ENCODE measurements at regions not wholly inside any gene's neighbourhood (a gene's known extent, or its start where the extent isn't known, plus 50 kb on each side); places are given as distances from the start of the nearest gene placed in this dataset.
"Not testable (repeated sequence)": the region's sequence is repeated elsewhere in the genome, so short reads cannot be mapped to it uniquely, and the experiment has no call there.

- H3K4me3 ChIP-seq (ENCODE audit: low read depth, low read length): no peak overlapping the region
- no peak for TF ChIP-seq CTCF (IDR thresholded peaks at IDR 0.05; ENCODE audit: borderline replicate concordance, insufficient read depth, low read depth, low read length)
These were observed 187.4 kb upstream of the WSB1 start for GRCh38 chr17:27106347-27106981.

GRCh38 chr17:27106982-27107360 is 186.9 kb upstream of the WSB1 start:
- H3K4me3 ChIP-seq (ENCODE audit: low read depth, low read length): no peak overlapping the region
- no peak for TF ChIP-seq CTCF (IDR thresholded peaks at IDR 0.05; ENCODE audit: borderline replicate concordance, insufficient read depth, low read depth, low read length)

- not testable (repeated sequence) for H3K4me3 ChIP-seq (ENCODE audit: low read depth, low read length)
These were observed 186.3 kb upstream of the WSB1 start for GRCh38 chr17:27107386-27108328.

- TF ChIP-seq CTCF (IDR thresholded peaks at IDR 0.05; ENCODE audit: borderline replicate concordance, insufficient read depth, low read depth, low read length): no peak
- H3K4me3 ChIP-seq (ENCODE audit: low read depth, low read length): no peak overlapping the region
These were observed 184.6 kb upstream of the WSB1 start for GRCh38 chr17:27109346-27109745.

GRCh38 chr17:27153005-27153404 is 140.9 kb upstream of the WSB1 start:
- no peak for TF ChIP-seq CTCF (IDR thresholded peaks at IDR 0.05; ENCODE audit: borderline replicate concordance, insufficient read depth, low read depth, low read length)
- H3K4me3 ChIP-seq (ENCODE audit: low read depth, low read length): no peak overlapping the region

GRCh38 chr17:27155866-27156265 is 138.0 kb upstream of the WSB1 start:
- no peak for TF ChIP-seq CTCF (IDR thresholded peaks at IDR 0.05; ENCODE audit: borderline replicate concordance, insufficient read depth, low read depth, low read length)
- H3K4me3 ChIP-seq (ENCODE audit: low read depth, low read length): no peak overlapping the region

GRCh38 chr17:27157297-27157696 is 136.6 kb upstream of the WSB1 start:
- no peak overlapping the region for H3K4me3 ChIP-seq (ENCODE audit: low read depth, low read length)
- TF ChIP-seq CTCF (IDR thresholded peaks at IDR 0.05; ENCODE audit: borderline replicate concordance, insufficient read depth, low read depth, low read length): no peak

Data from GM12875 (cell line).